NCI-H187 treated with DMSO at 0.1 percent for 48 hours (cell line): ENCODE measurements at regions not wholly inside any gene's neighbourhood (a gene's known extent, or its start where the extent isn't known, plus 50 kb on each side); places are given as distances from the start of the nearest gene placed in this dataset.
"Not testable (repeated sequence)": the region's sequence is repeated elsewhere in the genome, so short reads cannot be mapped to it uniquely, and the experiment has no call there.

Source experiments
- DNase-seq: peaks from one replicate; lab custom pipeline; 2025; lab: John Stamatoyannopoulos, UW

DNA sequence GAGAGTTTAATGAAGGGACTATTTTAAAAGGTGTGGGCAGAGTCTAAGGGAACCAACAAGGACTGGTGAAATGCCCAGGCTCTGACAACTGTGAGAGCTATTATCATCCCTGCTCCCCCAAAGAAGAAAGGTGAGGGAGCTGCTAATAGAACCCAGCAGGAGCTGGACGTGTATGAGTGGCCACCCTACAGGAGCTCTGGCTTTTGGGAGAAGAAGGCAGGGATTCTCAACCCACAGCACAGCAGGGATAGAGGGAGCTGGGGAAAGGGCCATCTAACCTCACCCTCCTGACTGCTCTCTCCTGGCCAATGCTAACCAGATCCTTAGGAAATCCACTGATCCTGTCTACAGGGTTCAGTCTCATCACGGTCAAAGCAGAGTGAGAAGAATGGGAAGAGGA lies 57.1 kb downstream of the GRIN2B start:
- no peak for DNase-seq

GRCh38 chr12:13918897-13919296 lies 62.5 kb downstream of the GRIN2B start:
- no peak for DNase-seq

DNA sequence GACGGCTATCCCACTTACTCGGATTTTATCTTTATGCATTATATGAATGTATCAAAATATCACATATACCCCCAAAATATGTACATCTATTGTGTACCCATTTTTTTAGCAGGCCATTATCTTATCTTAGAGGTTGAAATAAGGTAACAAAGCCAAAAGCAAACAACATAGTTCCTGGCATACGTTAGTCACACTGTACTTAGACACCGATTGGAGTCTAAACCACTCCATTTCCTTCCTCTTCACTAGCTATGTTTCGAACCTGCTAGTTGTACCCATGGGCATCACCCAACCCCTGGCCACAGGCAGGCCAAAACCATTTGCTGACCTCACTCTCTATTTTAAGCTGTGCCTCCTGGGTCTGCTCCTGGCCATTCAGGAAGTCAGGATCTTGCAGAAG lies 66.3 kb downstream of the GRIN2B start:
- DNase-seq: no peak

- DNase-seq: no peak
Observed at GRCh38 chr12:13913371-13913770, 68.0 kb downstream of the GRIN2B start.

DNA sequence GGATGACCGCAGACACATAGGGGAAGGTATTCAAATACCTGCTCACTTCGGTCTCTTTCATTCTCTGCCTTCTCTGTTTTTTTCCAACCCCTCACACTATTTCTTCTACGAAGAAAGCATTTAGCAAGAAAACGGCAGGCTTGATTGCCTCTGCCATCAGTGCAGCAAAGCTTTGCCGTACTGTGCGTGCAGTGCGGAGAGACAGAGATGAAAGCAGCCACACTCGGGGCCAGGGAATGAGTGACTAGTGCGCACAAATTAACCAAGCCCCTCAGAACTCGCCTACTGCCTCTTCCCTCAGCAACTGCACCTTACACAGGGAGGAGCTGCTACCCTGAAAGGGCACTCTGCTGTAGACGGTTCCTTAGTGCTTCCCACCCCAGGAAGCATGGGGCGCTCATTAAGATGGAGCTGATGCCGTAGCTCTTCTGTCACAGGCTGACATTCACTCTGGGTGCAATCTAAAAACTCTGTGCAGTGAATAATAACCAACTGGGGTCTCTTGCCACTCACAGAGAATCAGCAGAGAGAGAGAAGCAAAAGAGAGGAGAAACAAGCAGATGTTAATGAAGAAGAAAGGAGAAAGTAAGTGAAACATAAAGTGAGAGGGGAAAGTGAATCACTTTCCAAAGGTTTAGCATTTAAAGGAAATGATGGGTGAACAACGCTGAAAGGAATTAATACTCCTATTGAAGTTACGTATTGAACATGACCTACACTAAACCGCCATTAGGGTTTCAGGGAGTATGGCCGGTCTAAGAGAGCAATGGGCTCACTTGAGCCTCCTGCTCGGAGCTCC lies 69.4 kb downstream of the GRIN2B start:
- DNase-seq: no peak

DNA sequence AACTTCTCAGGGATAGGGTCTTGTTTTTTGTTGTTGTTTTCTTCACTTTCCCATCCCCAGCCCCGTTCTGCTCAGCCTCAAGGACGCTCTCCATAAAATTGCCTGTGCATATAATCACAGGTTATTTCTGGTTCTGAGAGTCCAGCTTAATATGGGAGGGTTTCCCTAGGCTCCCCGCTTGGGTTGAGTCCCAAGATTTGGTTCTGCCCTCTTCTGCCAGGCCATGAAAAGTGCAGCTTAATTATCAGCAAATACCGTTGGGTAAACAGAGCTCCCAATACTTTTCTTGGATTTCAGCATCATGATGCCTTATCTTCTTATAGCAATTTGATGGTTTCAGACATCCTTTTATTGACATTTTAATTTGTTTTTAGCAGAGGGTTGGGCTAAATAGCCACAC lies 75.6 kb downstream of the GRIN2B start:
- no peak for DNase-seq

DNA sequence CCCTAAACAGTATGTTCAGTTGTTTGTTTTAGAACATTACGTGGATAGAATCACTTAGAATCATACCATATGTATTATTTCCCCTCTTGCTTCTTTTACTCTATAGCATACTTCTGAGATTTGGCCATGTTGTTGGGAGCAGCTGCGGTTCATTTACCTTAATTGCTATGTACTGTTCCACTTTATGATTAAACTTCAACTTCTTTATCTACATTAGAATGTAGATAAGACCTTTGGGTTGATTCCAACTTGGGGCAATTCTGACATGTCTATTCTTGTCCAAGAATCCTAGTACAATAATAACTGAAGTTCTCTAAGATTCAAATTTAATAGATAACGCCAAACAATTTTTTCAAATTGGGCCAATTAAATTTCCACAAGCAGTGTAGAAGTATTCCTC lies 80.7 kb downstream of the GRIN2B start:
- no peak for DNase-seq

GRCh38 chr12:13898387-13898786 lies 83.0 kb downstream of the GRIN2B start:
- not testable (repeated sequence) for DNase-seq

DNA sequence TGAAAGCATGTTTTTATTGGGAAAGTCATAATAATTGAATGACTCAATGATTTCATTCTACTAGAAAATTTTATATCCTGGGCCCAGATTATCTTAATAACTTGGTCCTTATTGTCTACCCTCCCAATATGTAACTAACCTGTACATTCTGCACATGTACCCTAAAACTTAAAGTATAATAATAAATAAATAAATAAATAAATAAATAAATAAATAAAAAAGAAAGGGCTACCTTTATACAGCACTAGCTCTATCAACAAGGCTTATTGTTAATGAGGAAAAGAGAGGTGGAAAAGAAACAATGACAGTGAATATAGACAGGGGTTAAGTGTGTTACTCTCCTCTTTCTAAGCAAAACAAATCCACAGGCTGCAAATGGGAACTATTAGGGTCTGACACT lies 83.6 kb downstream of the GRIN2B start:
- no peak for DNase-seq

DNA sequence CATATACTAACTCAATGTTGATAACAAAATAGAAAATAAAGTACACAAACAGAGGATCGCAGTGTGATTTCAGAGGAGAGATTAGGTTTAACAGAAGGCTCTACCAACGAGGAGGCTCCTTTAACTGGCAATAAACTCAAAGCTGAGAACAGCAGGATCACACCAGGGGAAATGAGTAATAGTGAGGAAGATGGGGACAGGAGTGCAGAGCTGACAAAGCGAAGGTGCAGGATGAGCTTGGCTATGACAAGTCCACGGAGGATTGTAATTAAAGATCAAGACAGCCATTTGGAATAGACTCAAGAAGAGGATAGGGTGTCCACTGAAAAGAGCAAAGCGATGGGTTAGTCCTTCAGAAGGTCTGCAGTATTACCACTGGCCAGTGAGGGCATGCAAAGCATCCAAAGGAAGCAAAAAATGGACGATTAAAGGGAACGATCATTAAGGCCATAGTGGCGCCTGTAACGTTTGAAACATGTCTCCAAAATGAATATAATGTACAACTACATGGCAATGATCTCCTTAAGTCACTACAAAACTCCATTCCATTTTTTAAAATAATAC lies 85.3 kb downstream of the GRIN2B start:
- no peak for DNase-seq

DNA sequence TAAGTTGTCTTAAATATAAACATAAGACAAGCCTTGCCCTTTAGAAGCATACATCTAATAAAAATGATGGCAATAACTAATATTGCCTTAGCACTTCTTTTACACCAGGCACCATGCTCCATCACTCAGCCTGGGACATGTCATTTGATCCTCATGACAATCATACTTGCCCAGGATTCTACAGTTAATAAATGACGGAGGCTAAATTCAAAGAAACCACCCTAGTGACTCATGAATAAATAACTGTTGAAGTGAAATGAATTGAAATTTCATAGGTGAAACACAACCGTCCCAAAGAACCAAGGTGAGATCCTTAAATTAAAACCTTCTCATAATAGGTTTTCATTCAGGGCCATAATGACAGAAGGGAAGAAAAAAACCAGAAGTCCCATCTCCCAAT lies 89.5 kb downstream of the GRIN2B start:
- no peak for DNase-seq

DNA sequence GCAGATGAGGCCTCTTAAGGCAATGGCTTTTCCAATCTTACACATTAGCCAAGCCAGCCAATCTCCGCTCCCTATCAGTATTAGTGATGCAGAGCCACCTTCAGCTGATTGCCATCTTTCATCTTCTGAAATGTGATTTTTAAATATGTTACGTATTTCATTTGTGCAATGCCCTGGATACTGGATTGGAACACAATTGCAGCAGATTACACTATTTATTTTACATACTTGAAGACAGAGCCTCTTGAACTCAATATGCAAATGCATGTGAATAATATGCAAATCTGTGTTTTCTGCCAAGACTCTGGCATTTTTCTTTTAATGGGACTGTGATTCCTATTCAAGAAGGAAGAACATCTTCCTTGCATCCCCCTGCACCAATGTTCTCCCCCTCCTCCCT lies 90.5 kb downstream of the GRIN2B start:
- no peak for DNase-seq

DNA sequence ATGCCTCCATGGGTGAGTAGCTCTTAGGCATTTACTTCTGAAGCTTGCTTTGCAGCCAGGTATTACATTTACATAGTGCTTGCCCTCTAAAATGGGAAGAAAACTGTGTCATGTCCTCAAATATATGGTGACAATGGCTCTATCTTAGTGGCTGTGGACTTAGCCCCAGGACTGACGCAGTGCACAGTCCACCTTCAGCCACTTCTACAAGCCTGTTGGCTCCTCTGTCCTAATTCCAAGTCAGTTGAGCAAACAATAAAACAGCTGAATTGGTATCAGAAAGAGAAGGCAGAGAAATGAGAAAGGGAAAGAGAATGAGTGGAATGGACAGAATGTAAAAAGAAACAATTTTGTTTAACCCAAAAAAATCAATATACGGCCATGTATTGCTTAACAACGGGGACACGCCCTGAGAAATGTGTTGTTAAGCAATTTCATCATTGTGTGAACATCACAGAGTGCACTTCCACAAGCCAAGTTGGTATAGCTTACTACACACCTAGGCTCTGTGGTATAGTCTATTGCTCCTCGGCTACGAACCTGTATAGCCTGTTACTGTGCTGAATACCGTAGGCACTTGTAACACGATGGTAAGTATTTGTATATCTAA lies 93.5 kb downstream of the GRIN2B start:
- DNase-seq: no peak

DNA sequence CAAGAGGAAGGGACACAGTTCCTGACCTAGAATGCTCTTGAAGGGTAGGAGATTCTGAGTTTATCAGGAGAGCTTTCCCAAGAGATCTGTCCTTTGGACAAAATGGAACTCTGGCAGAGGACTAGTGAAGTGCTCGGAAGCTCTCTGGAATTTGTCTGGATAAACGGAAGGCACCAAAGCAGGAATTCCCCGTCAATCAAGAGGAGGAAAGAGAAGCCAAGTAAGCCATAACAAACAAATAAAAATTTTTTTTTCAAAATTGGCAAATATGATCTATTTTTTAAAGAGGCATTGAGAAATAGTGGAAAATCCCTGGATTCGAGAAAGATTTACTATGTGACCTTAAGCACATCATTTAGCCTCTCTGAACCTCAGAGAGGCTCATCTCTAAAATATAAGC lies 99.2 kb downstream of the GRIN2B start:
- no peak for DNase-seq

GRCh38 chr12:13880613-13881012 lies 100.8 kb downstream of the GRIN2B start:
- DNase-seq: no peak

DNA sequence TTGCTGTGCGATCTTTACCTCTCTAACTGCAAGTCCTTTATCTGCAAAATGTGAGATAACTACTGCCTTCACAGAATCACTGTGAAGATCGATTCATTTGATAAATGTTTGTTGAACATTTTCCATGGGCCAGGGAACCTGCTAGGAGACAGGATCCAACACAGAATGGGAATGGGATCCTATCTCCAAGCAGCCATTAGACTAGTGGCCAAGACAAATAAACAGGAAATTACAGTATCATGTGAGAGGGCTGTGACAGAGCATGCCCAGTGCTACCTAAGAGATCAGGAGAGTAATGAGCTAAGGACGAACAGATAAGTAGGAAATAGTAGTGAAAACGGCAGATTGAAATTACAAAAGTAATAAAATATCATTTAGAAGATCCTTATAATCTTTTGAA lies 105.7 kb downstream of the GRIN2B start:
- DNase-seq: no peak

- DNase-seq: no peak
Observed at GRCh38 chr12:13870255-13870654, 111.1 kb downstream of the GRIN2B start.

DNA sequence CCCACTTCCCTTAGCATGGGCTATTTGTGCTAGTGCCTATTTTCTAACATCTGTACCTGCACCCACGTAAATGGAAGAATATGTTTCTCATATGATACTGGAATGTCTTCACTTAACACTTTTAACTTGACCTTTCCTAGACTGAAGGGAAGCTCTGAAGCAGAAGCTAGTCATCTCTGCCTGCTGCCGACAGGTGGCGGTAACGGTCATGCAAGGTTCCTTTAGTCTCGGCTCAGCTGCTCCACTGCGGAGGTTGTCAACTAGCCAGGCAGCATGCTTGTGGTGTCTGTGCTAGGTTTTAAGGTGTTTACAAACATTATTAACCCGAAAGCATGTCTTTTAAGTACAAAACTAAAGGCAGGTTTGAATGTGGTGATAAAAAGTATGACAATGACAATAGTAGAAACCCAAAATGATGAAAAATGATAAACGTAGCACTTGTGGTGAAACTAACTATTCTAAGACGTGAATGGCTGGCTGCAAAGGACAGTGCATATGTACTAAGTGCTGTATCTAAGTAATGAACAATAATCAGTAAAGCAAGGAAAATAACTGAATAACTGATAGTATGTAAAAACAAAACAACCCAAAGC lies 117.2 kb downstream of the GRIN2B start:
- no peak for DNase-seq

DNA sequence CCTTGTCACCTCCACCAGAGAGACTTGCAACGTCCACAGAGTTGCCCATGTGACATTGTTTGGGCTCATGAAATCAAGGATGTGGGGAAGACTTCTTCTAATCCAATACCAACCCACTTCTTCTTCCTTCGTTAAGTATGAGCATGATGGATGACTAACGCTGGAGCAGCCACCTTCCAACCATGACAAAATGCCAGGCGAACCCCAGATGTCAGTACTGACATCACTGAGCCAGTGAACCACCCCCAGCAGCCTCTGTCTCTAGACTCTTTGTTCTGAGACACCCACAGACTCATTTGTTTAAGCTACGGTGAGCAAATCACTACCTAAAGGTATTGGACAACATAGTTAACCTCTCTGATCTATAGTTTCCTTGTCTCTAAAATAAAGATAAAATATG lies 123.7 kb downstream of the GRIN2B start:
- DNase-seq: no peak

GRCh38 chr12:13853471-13853870 lies 127.9 kb downstream of the GRIN2B start:
- DNase-seq: no peak

DNA sequence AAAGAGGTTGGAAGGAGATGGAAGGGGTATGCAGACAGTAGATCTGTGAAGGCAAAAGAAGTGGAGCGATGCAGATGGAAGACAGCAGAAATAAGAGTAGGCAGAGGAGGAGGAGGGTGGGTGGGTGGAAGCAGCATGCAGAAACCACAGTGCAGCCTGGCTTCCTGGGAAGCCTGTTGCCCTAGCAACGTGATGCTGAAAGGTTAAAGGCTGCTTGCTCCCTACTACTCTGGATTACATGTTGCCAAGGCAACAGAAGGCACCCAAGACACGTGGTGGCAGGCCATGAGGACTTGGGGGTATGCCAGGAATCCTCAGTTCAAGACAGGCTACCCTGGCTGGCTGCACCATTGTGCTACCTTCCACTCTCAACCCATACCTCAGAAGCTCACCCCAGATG lies 129.6 kb downstream of the GRIN2B start:
- no peak for DNase-seq

DNA sequence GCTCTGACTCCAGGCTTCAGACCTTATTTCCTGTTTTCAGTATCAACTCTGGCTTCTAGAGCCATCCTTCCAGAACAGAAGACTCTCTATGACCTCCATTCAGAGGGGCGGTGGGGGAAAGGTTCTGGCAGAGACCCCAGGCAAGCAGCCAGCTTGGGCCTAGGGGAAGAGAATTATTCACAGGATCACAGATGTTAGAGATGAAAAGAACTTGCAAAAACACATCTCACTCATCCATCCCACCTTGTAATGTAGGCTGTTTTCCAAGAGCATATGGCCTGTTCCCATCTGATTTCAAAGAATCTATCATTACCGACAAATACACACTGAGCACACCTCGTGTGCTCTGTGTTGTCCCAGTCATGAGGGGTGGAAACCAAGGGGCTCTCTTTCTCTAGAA lies 131.9 kb downstream of the GRIN2B start:
- no peak for DNase-seq

- DNase-seq: no peak
Observed at GRCh38 chr12:13843841-13844240, 137.6 kb downstream of the GRIN2B start.
